ENCODE measurements at regions not wholly inside any gene's neighbourhood (a gene's known extent, or its start where the extent isn't known, plus 50 kb on each side); places are given as distances from the start of the nearest gene placed in this dataset.
"Not testable (repeated sequence)": the region's sequence is repeated elsewhere in the genome, so short reads cannot be mapped to it uniquely, and the experiment has no call there.

- H3K4me3 Mint-ChIP-seq; H3K27me3 Mint-ChIP-seq (ENCODE audit: low read depth); DNase-seq (ENCODE audit: low spot score); H3K4me1 Mint-ChIP-seq; H3K27ac Mint-ChIP-seq; POLR2A ChIA-PET; H3K36me3 Mint-ChIP-seq; ATAC-seq; H3K9me3 Mint-ChIP-seq; CTCF ChIA-PET: not testable (repeated sequence)
Observed at GRCh38 chr6:60767791-60768499, 1518.1 kb downstream of the KHDRBS2 start.

- H3K4me3 Mint-ChIP-seq; ATAC-seq; H3K27me3 Mint-ChIP-seq (ENCODE audit: low read depth); H3K4me1 Mint-ChIP-seq; H3K27ac Mint-ChIP-seq; POLR2A ChIA-PET; DNase-seq (ENCODE audit: low spot score); CTCF ChIA-PET: not testable (repeated sequence)
- H3K36me3 Mint-ChIP-seq, result peaks cover 10% of the 10 kb centered on the region; the same call in 1 of the 2 replicates
- H3K9me3 Mint-ChIP-seq, result peaks cover 22% of the 10 kb centered on the region
Observed at GRCh38 chr6:60765331-60765730, 1520.7 kb downstream of the KHDRBS2 start.

GRCh38 chr6:60763464-60764080 lies 1522.5 kb downstream of the KHDRBS2 start:
- H3K27ac Mint-ChIP-seq; ATAC-seq; CTCF ChIA-PET; H3K4me3 Mint-ChIP-seq; DNase-seq (ENCODE audit: low spot score); H3K27me3 Mint-ChIP-seq (ENCODE audit: low read depth); POLR2A ChIA-PET; H3K4me1 Mint-ChIP-seq: not testable (repeated sequence)
- Mint-ChIP-seq H3K9me3 (peaks cover 30% of the 10 kb centered on the region), H3K36me3 (peaks cover 19% of the 10 kb centered on the region)

- ATAC-seq; H3K27me3 Mint-ChIP-seq (ENCODE audit: low read depth); H3K4me3 Mint-ChIP-seq; CTCF ChIA-PET; H3K27ac Mint-ChIP-seq; H3K4me1 Mint-ChIP-seq; DNase-seq (ENCODE audit: low spot score); POLR2A ChIA-PET: not testable (repeated sequence)
- Mint-ChIP-seq H3K9me3 (peaks cover 46% of the 10 kb centered on the region), H3K36me3 (peaks cover 36% of the 10 kb centered on the region)
Observed at GRCh38 chr6:60760928-60761327, 1525.1 kb downstream of the KHDRBS2 start.

GRCh38 chr6:60759149-60759825 lies 1526.7 kb downstream of the KHDRBS2 start:
- H3K27me3 Mint-ChIP-seq (ENCODE audit: low read depth); H3K4me3 Mint-ChIP-seq; CTCF ChIA-PET; H3K4me1 Mint-ChIP-seq; POLR2A ChIA-PET; DNase-seq (ENCODE audit: low spot score); H3K27ac Mint-ChIP-seq; ATAC-seq: not testable (repeated sequence)
- Mint-ChIP-seq H3K9me3 (peaks cover 56% of the 10 kb centered on the region), H3K36me3 (peaks cover 45% of the 10 kb centered on the region)

- Mint-ChIP-seq H3K36me3 (peaks cover 45% of the 10 kb centered on the region), H3K9me3 (peaks cover 56% of the 10 kb centered on the region)
- ATAC-seq; H3K27me3 Mint-ChIP-seq (ENCODE audit: low read depth); POLR2A ChIA-PET; H3K4me3 Mint-ChIP-seq; CTCF ChIA-PET; H3K4me1 Mint-ChIP-seq; H3K27ac Mint-ChIP-seq: not testable (repeated sequence)
- DNase-seq (ENCODE audit: low spot score), result peak; percentile 12
Observed at GRCh38 chr6:60758725-60759124, 1527.3 kb downstream of the KHDRBS2 start.

GRCh38 chr6:60754879-60755278 lies 1531.1 kb downstream of the KHDRBS2 start:
- Mint-ChIP-seq H3K4me1 (no peaks in the 10 kb centered on the region), H3K36me3 (peaks cover 46% of the 10 kb centered on the region), H3K4me3 (no peak overlapping the region), H3K9me3 (peaks cover 53% of the 10 kb centered on the region), H3K27me3 (ENCODE audit: low read depth) (peaks cover 2% of the 10 kb centered on the region; the same call in 1 of the 2 replicates), H3K27ac (no peak overlapping the region)
- ATAC-seq (0 out of 2 replicates have a peak, but pooled peaks have one; percentile 28), DNase-seq (ENCODE audit: low spot score) (no peak)
- ChIA-PET POLR2A (no interaction called here), CTCF (no interaction called here)
- TF ChIP-seq AR (CRISPR knock-in tag; IDR thresholded peaks at IDR 0.05), result no peak
- TF ChIP-seq ZNF423 (CRISPR knock-in tag; IDR thresholded peaks at IDR 0.05), result no peak
- no peak for TF ChIP-seq IRF1 (CRISPR knock-in tag; IDR thresholded peaks at IDR 0.05)
- no peak for TF ChIP-seq ZNF138 (CRISPR knock-in tag; conservative IDR thresholded peaks at IDR 0.05)

GRCh38 chr6:60750353-60751081 lies 1535.5 kb downstream of the KHDRBS2 start:
- DNase-seq (ENCODE audit: low spot score); CTCF ChIA-PET; ATAC-seq; POLR2A ChIA-PET; H3K27me3 Mint-ChIP-seq (ENCODE audit: low read depth); H3K4me3 Mint-ChIP-seq; H3K27ac Mint-ChIP-seq; H3K4me1 Mint-ChIP-seq: not testable (repeated sequence)
- Mint-ChIP-seq H3K36me3 (peaks cover 30% of the 10 kb centered on the region), H3K9me3 (peaks cover 44% of the 10 kb centered on the region)

GRCh38 chr6:60747765-60748556 lies 1538.1 kb downstream of the KHDRBS2 start:
- peaks cover 42% of the 10 kb centered on the region for H3K9me3 Mint-ChIP-seq
- DNase-seq (ENCODE audit: low spot score); POLR2A ChIA-PET: not testable (repeated sequence)

More at GRCh38 chr6:60747765-60748556, 1538.1 kb downstream of the KHDRBS2 start:
- H3K4me1 Mint-ChIP-seq; H3K27me3 Mint-ChIP-seq (ENCODE audit: low read depth); CTCF ChIA-PET; ATAC-seq; H3K27ac Mint-ChIP-seq; H3K4me3 Mint-ChIP-seq: not testable (repeated sequence)
- H3K36me3 Mint-ChIP-seq, result peaks cover 21% of the 10 kb centered on the region
